Liver (tissue), 8 donors: ENCODE measurements at regions not wholly inside any gene's neighbourhood (a gene's known extent, or its start where the extent isn't known, plus 50 kb on each side); places are given as distances from the start of the nearest gene placed in this dataset.

Source experiments
- DNase-seq: peaks from one replicate; pipeline ENCODE4 v3.0.0-alpha.2; 2017; ENCODE audit warnings: low spot score
- H3K27ac ChIP-seq, 2 donors: one replicate each; pipeline ENCODE4 v1.7.0; 2013; ENCODE audit warnings: inconsistent platforms in 2 of 2, low read length in 2 of 2, control low read depth in 1 of 2, low read depth in 1 of 2, mild to moderate bottlenecking in 1 of 2
- H3K27me3 ChIP-seq, 4 donors: one replicate each; pipeline versions ENCODE4 v1.6.1 to v1.7.0; 2013; ENCODE audit warnings: low read length in 3 of 4, inconsistent platforms in 1 of 4, mild to moderate bottlenecking in 1 of 4, moderate library complexity in 1 of 4; ENCODE audit not compliant: control insufficient read depth in 4 of 4, insufficient read depth in 4 of 4
- H3K36me3 ChIP-seq, 4 donors: one replicate each; pipeline versions ENCODE4 v1.6.1 to v1.7.0; 2013; ENCODE audit warnings: low read length in 3 of 4, mild to moderate bottlenecking in 3 of 4, low read depth in 1 of 4, moderate library complexity in 1 of 4; ENCODE audit not compliant: control insufficient read depth in 4 of 4, insufficient read depth in 3 of 4
- H3K4me1 ChIP-seq, 4 donors: one replicate each; pipeline versions ENCODE4 v1.6.1 to v1.7.0; 2013; ENCODE audit warnings: low read length in 3 of 4, mild to moderate bottlenecking in 3 of 4, moderate library complexity in 1 of 4; ENCODE audit not compliant: control insufficient read depth in 4 of 4, insufficient read depth in 4 of 4
- H3K4me3 ChIP-seq, 3 donors: one replicate each; pipeline versions ENCODE4 v1.6.1 to v1.7.0; 2013; ENCODE audit warnings: low read length in 3 of 3, control low read depth in 1 of 3, low read depth in 1 of 3, mild to moderate bottlenecking in 1 of 3
- H3K9ac ChIP-seq, 2 donors: one replicate each; pipeline ENCODE4 v1.7.0; 2013; ENCODE audit warnings: low read length in 2 of 2, mild to moderate bottlenecking in 2 of 2, moderate library complexity in 2 of 2, control low read depth in 1 of 2, low read depth in 1 of 2
- H3K9me3 ChIP-seq, 4 donors: one replicate each; pipeline versions ENCODE4 v1.6.1 to v1.7.0; 2013; ENCODE audit warnings: low read length in 3 of 4; ENCODE audit not compliant: control insufficient read depth in 4 of 4
- CTCF ChIP-seq: fragments of 150-350 bp; IDR thresholded peaks from 2 replicates; pipeline ENCODE4 v1.5.1; 2017; ENCODE audit warnings: improper control_type of control experiment, low read depth, low read length; ENCODE audit not compliant: missing input control
- EGR1 ChIP-seq, 2 donors: IDR thresholded peaks; 2 replicates each; pipeline ENCODE4 v1.6.1; 2016 to 2018; ENCODE audit warnings: antibody characterized with exemption in 2 of 2, low read depth in 2 of 2
- FOXA2 ChIP-seq: IDR thresholded peaks from 2 replicates; pipeline ENCODE4 v1.6.1; 2016; ENCODE audit warnings: antibody characterized with exemption
- JUND ChIP-seq, 2 donors: IDR thresholded peaks; 2 replicates each; pipeline ENCODE4 v1.6.1; 2016; ENCODE audit warnings: antibody characterized with exemption in 2 of 2
- SP1 ChIP-seq: IDR thresholded peaks from 2 replicates; pipeline ENCODE4 v1.6.1; 2018; ENCODE audit warnings: antibody characterized with exemption, mild to moderate bottlenecking
- TAF1 ChIP-seq: conservative IDR thresholded peaks from 2 replicates; pipeline ENCODE4 v1.6.1; 2016; ENCODE audit warnings: antibody characterized with exemption, mild to moderate bottlenecking
- YY1 ChIP-seq: IDR thresholded peaks from 2 replicates; pipeline ENCODE4 v1.6.1; 2016; ENCODE audit warnings: antibody characterized with exemption, mild to moderate bottlenecking
- WGBS: extraction: QIAGEN DNeasy Blood & Tissue Kit; methylation state at CpG from one replicate; pipeline ENCODE4 v1.1.7; 2013; 5-methylcytosine and 5-hydroxymethylcytosine counted together
- TF ChIP-seq, protein P1 (sequence below): IDR thresholded peaks from 2 replicates; pipeline ENCODE4 v1.6.1; 2016; ENCODE audit warnings: antibody characterized with exemption
- TF ChIP-seq, protein P2 (sequence below): IDR thresholded peaks from 2 replicates; pipeline ENCODE4 v1.6.1; 2016; ENCODE audit warnings: antibody characterized with exemption
- donor health status: healthy.
- donor health status: healthy.
- donor health status: healthy.
- donor health status: healthy.
- donor health status: healthy.

DNA sequence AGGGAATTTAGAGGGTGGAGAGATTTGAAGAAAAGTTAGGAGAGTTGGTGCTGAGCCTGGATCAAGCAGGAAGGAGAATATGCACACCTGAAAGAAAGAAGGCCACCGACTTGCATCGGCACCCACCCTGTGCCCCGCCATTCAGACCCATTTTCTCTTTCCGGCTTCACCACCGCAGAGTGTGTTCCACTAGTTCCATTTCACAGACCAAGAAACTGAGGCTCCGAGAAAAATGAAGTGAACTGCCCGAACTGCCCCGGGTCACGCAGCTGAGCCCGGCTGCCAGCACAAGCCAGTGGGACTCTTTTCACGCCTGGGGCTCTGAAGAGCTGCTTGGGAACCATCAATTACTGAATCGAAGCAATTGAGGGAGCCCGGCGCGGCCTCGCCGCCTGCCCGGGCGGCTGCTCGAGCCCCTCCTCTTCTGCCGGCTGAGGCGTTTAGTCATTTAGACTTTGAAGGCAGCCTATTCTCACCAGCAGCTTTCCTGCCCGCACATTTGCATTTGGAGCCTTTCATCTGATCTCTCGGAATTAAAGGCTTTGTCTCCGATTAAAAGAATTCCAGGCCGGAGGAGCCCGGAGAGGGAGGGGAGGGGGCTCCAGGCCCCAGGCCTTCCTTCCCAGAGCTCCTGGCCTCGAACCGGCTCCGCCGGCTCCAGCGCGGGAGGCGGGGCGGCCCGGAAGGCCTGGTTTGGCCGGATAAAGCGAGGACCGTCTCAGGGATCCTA lies 140.2 kb upstream of the PJA1 start:
- no peak for TF ChIP-seq TAF1
- TF ChIP-seq, protein P1, sequence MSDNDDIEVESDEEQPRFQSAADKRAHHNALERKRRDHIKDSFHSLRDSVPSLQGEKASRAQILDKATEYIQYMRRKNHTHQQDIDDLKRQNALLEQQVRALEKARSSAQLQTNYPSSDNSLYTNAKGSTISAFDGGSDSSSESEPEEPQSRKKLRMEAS: no peak
- no peak for TF ChIP-seq CTCF
- Histone ChIP-seq H3K27me3 (no peaks in the 10 kb centered on the region), H3K9ac (no peak overlapping the region), H3K9me3 (no peaks in the 10 kb centered on the region), H3K4me3 (no peak overlapping the region), H3K4me1 (no peaks in the 10 kb centered on the region), H3K36me3 (no peaks in the 10 kb centered on the region), H3K27ac (no peak overlapping the region)
- no peak for DNase-seq
- 61% methylated on average over 39 of the region's 39 CpGs for WGBS

DNA sequence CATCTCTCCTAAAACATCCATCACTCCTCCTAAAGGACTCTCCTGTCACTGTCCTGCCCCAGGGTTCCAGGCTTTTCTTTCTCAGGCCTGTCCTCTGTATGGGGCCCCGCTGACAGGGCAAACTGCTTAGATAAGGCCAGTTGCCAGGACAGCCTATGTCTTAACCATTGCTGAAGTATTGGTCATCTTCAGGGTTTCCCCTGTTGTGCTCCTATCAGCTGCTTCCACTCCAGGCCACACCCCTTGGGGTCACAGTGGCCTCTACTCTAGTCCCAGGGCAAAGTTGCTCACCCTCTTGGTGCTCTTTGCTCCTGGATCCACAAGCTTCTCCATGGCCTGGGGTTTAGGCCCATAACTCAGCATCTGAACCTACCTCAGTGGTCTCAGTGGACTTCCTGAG lies 138.0 kb upstream of the PJA1 start:
- H3K4me1 ChIP-seq: no peaks in the 10 kb centered on the region
- H3K9ac ChIP-seq: no peak overlapping the region
- no peak overlapping the region for H3K27ac ChIP-seq
- H3K27me3 ChIP-seq: no peaks in the 10 kb centered on the region
- TF ChIP-seq JUND (IDR thresholded peaks at IDR 0.05) (no peak), CTCF (no peak), SP1 (no peak), EGR1 (IDR thresholded peaks at IDR 0.05; ENCODE audit: low read depth in 2 of 2) (no peak)
- no peak for DNase-seq
- no peaks in the 10 kb centered on the region for H3K9me3 ChIP-seq
- no peak overlapping the region for H3K4me3 ChIP-seq
- H3K36me3 ChIP-seq: no peaks in the 10 kb centered on the region
- 94% methylated on average over 1 of the region's 1 CpG for WGBS

DNA sequence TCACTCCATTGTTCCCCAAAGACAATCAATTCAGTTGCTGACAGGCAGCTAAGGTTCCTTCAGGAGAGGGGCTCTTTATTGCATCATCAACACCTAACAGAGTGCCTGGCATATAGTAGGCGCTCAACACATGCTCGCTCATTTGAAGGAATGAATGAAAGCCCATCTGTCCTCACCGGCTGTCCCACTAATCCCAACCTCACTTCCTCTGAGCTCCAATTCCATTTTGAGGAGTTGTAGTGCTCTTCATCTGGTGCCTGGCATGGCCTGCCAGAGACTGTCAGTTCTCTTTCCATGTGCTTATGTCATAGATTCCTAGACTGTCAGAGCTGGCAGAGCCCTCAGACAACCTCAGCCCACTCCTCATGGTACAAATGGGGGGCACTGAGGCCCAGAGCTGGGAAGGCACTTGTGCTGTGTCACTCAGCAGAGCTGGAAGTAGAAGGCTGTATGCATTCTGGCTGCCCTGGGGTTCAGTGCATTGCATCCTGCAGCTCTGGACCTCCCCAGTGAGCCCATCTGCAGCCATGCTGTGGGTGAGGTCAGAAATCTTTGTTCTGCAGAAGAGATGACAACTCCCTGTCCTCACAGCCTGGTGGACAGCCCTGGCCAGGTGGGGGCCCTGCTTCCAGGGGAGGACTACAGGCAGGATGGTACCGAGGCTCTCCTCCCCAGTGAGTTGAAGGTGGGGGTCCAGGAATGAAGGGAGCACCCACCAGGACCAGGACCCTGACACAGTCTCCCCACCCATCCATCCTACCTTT lies 134.9 kb upstream of the PJA1 start:
- no peaks in the 10 kb centered on the region for H3K36me3 ChIP-seq
- H3K27me3 ChIP-seq: no peaks in the 10 kb centered on the region
- no peaks in the 10 kb centered on the region for H3K9me3 ChIP-seq
- no peak overlapping the region for H3K27ac ChIP-seq
- H3K9ac ChIP-seq: no peak overlapping the region
- 86% methylated on average over 4 of the region's 4 CpGs for WGBS
- DNase-seq: no peak
- TF ChIP-seq SP1: no peak
- TF ChIP-seq YY1: no peak
- TF ChIP-seq FOXA2: no peak
- TF ChIP-seq, protein P1: no peak
- TF ChIP-seq, protein P2, sequence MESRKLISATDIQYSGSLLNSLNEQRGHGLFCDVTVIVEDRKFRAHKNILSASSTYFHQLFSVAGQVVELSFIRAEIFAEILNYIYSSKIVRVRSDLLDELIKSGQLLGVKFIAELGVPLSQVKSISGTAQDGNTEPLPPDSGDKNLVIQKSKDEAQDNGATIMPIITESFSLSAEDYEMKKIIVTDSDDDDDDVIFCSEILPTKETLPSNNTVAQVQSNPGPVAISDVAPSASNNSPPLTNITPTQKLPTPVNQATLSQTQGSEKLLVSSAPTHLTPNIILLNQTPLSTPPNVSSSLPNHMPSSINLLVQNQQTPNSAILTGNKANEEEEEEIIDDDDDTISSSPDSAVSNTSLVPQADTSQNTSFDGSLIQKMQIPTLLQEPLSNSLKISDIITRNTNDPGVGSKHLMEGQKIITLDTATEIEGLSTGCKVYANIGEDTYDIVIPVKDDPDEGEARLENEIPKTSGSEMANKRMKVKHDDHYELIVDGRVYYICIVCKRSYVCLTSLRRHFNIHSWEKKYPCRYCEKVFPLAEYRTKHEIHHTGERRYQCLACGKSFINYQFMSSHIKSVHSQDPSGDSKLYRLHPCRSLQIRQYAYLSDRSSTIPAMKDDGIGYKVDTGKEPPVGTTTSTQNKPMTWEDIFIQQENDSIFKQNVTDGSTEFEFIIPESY: no peak
- TF ChIP-seq JUND (IDR thresholded peaks at IDR 0.05): no peak
- H3K4me3 ChIP-seq: no peak overlapping the region
- no peaks in the 10 kb centered on the region for H3K4me1 ChIP-seq
